SU-DHL-6 (cell line): ENCODE measurements at regions not wholly inside any gene's neighbourhood (a gene's known extent, or its start where the extent isn't known, plus 50 kb on each side); places are given as distances from the start of the nearest gene placed in this dataset.

Experiments
- CTCF ChIP-seq: fragments of 200-600 bp; sonication (generic); IDR thresholded peaks from one replicate; pipeline ENCODE4 v1.5.1; 2017; ENCODE audit warnings: antibody characterized with exemption, mild to moderate bottlenecking, low read length, moderate library complexity; ENCODE audit not compliant: insufficient read depth, poor library complexity, severe bottlenecking
- EZH2phosphoT487 ChIP-seq: fragments of 200-600 bp; sonication (generic), shearing (Covaris generic); conservative IDR thresholded peaks from 2 replicates; pipeline ENCODE4 v1.6.1; 2018; ENCODE audit warnings: mild to moderate bottlenecking, antibody characterized with exemption, low read length, moderate library complexity, mixed read lengths

DNA sequence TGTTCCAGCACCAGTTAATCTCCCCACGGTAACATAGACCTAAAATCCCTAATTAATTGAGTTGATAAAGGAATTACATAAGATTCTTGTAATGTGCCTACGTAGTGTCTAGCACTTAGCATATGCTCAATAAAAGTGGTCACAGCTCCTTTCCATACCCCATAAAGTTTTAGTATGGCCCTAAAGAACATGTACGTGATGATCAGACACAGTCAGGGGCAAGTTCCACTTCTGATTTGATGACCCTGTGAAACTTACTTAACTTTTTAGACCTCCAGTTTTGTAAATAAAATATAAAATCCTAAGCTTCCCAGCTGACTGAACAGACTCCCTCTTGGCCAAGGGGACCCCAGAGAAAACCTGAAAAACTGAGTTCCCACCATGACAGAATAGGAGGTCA, 391.3 kb upstream of the ERCC4 start:
- no peak for TF ChIP-seq CTCF
- no peak for TF ChIP-seq EZH2phosphoT487
